Upper lobe of right lung (tissue), 1 donor: ENCODE measurements at regions not wholly inside any gene's neighbourhood (a gene's known extent, or its start where the extent isn't known, plus 50 kb on each side); places are given as distances from the start of the nearest gene placed in this dataset.
A peak's percentile ranks its signal among the peaks of the same experiment; 100 is the strongest.

Experiments
- ATAC-seq: fragments of 200-7000 bp; cut with Tn5 transposase; one replicate; pipeline ENCODE4 v1.9.1; 2020; ENCODE audit warnings: mild to moderate bottlenecking, moderate library complexity
- DNase-seq: peaks from one replicate; pipeline ENCODE4 v3.0.0-alpha.2; 2020
- H3K27ac ChIP-seq: fragments of 200-600 bp; one replicate; pipeline ENCODE4 v1.8.0; 2022
- H3K27me3 ChIP-seq: fragments of 200-600 bp; one replicate; pipeline ENCODE4 v1.8.0; 2022; ENCODE audit warnings: mild to moderate bottlenecking
- H3K36me3 ChIP-seq: fragments of 200-600 bp; one replicate; pipeline ENCODE4 v1.8.0; 2022
- H3K4me1 ChIP-seq: fragments of 200-600 bp; one replicate; pipeline ENCODE4 v1.8.0; 2022
- H3K4me3 ChIP-seq: fragments of 200-600 bp; one replicate; pipeline ENCODE4 v1.8.0; 2022; ENCODE audit warnings: mild to moderate bottlenecking
- H3K9me3 ChIP-seq: fragments of 200-600 bp; one replicate; pipeline ENCODE4 v1.8.0; 2022
- intact Hi-C: fragments of 100-400 bp; cut with DNase I; formaldehyde crosslinking; loops from one replicate; pipeline ENCODE4 v1.11.0; 2022
- TF ChIP-seq, protein P1 (sequence below): fragments of 200-600 bp; IDR thresholded peaks from one replicate; pipeline ENCODE4 v1.8.0; 2022; ENCODE audit warnings: antibody characterized with exemption
- donor health status: DM: no; HTN: yes; CAD: no; lungs with severe emphysema.

GRCh38 chr3:65170390-65171042, 482.7 kb upstream of the ADAMTS9 start:
- no peaks in the 10 kb centered on the region for H3K27me3 ChIP-seq
- TF ChIP-seq, protein P1, sequence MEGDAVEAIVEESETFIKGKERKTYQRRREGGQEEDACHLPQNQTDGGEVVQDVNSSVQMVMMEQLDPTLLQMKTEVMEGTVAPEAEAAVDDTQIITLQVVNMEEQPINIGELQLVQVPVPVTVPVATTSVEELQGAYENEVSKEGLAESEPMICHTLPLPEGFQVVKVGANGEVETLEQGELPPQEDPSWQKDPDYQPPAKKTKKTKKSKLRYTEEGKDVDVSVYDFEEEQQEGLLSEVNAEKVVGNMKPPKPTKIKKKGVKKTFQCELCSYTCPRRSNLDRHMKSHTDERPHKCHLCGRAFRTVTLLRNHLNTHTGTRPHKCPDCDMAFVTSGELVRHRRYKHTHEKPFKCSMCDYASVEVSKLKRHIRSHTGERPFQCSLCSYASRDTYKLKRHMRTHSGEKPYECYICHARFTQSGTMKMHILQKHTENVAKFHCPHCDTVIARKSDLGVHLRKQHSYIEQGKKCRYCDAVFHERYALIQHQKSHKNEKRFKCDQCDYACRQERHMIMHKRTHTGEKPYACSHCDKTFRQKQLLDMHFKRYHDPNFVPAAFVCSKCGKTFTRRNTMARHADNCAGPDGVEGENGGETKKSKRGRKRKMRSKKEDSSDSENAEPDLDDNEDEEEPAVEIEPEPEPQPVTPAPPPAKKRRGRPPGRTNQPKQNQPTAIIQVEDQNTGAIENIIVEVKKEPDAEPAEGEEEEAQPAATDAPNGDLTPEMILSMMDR, result peak; percentile 48
- no peak overlapping the region for H3K27ac ChIP-seq
- ATAC-seq (peak; percentile 74), DNase-seq (peak; percentile 71)
- no peaks in the 10 kb centered on the region for H3K4me1 ChIP-seq
- H3K4me3 ChIP-seq, result no peak overlapping the region
- no peaks in the 10 kb centered on the region for H3K36me3 ChIP-seq
- intact Hi-C loops, result no loop called here
- H3K9me3 ChIP-seq, result no peaks in the 10 kb centered on the region

- no peak overlapping the region for H3K27ac ChIP-seq
- intact Hi-C loops, result no loop called here
Observed at GRCh38 chr3:65169961-65170360, 482.2 kb upstream of the ADAMTS9 start.

DNA sequence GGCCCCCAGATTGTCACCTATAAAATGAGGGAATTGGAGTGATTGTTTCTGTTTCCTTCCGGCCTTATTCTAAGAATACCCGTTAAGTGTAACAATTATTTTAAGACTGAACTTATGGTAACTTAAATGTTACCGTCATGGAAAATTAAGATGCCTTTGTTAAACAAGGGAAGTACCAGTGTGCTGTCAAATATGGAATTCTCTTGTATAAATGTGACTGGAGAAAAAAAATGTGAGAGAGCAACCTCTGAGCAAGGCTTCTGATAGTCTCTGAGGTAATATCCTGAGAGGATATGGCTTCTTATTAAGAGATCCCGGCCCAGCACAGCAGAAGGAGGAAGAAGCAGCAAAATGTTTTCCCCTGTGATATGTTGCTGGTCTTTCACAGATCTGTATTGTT, 480.7 kb upstream of the ADAMTS9 start:
- intact Hi-C loops, result no loop called here
- Histone ChIP-seq H3K27me3 (no peaks in the 10 kb centered on the region), H3K9me3 (no peaks in the 10 kb centered on the region), H3K27ac (no peak overlapping the region), H3K4me3 (no peak overlapping the region), H3K4me1 (no peaks in the 10 kb centered on the region), H3K36me3 (no peaks in the 10 kb centered on the region)
- TF ChIP-seq, protein P1, result no peak
- no peak for ATAC-seq
- DNase-seq, result no peak

More at GRCh38 chr3:65169961-65170360, 482.2 kb upstream of the ADAMTS9 start:
- H3K4me3 ChIP-seq, result no peak overlapping the region
- DNase-seq (no peak), ATAC-seq (no peak)
- H3K4me1 ChIP-seq, result no peaks in the 10 kb centered on the region
- TF ChIP-seq, protein P1, result no peak
- no peaks in the 10 kb centered on the region for H3K9me3 ChIP-seq
- H3K27me3 ChIP-seq, result no peaks in the 10 kb centered on the region
- H3K36me3 ChIP-seq, result no peaks in the 10 kb centered on the region

DNA sequence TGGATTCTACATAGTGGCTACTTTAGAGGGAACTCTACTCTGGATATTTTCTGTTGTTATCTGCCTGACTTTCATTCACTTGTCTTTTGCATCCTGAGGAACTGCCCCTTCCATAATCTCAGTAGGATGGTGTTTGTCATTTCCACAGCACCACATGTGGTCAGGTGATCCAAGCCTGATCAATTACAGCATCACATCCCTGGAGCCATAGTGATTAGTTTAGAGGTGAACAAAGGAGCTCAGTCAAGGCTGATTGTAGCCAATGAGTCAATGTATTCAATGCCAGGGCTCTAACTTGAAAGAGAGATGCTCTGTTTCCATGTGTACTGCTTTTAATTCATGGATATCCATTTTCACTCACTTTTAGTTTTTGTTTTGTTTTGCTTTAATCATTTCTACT, 478.7 kb upstream of the ADAMTS9 start:
- ATAC-seq (no peak), DNase-seq (no peak)
- TF ChIP-seq, protein P1, result no peak
- Histone ChIP-seq H3K4me3 (no peak overlapping the region), H3K36me3 (no peaks in the 10 kb centered on the region), H3K4me1 (no peaks in the 10 kb centered on the region), H3K27ac (no peak overlapping the region), H3K9me3 (no peaks in the 10 kb centered on the region), H3K27me3 (no peaks in the 10 kb centered on the region)
- intact Hi-C loops, result no loop called here

DNA sequence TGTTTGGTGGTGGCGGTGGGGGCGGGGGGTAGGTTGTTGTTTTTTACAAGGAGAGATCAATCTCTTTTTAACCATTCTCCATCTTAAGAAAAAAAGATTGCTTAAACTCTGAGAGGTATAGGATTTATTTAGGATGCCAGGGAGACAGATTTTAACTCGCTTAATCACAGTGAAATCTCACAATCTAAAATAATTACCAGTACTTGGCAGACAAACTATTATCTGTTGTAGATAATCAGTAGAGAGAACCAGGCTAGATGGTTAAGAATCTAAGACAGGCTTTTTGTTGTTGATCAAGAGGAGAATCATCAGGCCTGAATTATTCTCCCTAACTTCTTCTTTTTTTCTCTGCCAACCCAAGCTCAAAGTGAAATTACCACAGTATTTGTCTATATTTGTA, 470.2 kb upstream of the ADAMTS9 start:
- DNase-seq (no peak), ATAC-seq (no peak)
- Histone ChIP-seq H3K4me1 (no peaks in the 10 kb centered on the region), H3K27me3 (no peaks in the 10 kb centered on the region), H3K27ac (no peak overlapping the region), H3K36me3 (no peaks in the 10 kb centered on the region), H3K4me3 (no peak overlapping the region), H3K9me3 (no peaks in the 10 kb centered on the region)
- intact Hi-C loops, result no loop called here
- TF ChIP-seq, protein P1, result no peak
